Esophagus muscularis mucosa (tissue), 3 donors: ENCODE measurements at regions not wholly inside any gene's neighbourhood (a gene's known extent, or its start where the extent isn't known, plus 50 kb on each side); places are given as distances from the start of the nearest gene placed in this dataset.

ENCODE experiments used
- POLR2A ChIP-seq: fragments of 450-650 bp; IDR thresholded peaks from one replicate; pipeline ENCODE4 v1.6.1; 2017; ENCODE audit warnings: antibody characterized with exemption, moderate library complexity, mild to moderate bottlenecking, low read depth
- POLR2AphosphoS5 ChIP-seq, 2 donors: sonication (generic); formaldehyde crosslinking; IDR thresholded peaks; one replicate each; pipeline ENCODE4 v1.6.1; 2017; ENCODE audit warnings: antibody characterized with exemption in 2 of 2
- TF ChIP-seq, protein P1 (sequence below), 3 experiments: fragments of 200-600 bp in 2 of 3; fragments of 450-650 bp in 1 of 3; sonication (generic) in 2 of 3; IDR thresholded peaks; one replicate each; pipeline ENCODE4 v1.5.1; 2017 to 2019; ENCODE audit warnings: antibody characterized with exemption in 3 of 3, mild to moderate bottlenecking in 2 of 3, moderate library complexity in 1 of 3

DNA sequence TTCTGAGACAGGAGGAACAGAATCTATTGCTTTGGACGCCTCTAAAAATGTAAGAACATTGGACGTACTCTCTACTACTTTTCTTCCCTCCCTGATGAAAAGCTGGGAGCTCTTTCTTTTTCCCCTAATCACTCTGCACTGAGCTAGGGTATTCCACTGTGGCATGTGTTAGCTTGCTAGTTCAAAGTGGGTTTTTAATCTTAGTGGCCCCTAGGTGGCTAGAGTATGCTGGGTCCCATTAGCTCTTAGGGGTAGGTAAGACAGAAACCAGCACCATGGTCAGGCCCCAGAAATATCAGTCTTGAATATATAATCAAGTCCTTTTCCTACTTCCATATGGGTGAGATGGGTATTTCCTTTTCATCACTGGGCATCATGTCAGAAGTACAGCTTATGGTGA, 945.2 kb upstream of the PTPRD start:
- TF ChIP-seq, protein P1, sequence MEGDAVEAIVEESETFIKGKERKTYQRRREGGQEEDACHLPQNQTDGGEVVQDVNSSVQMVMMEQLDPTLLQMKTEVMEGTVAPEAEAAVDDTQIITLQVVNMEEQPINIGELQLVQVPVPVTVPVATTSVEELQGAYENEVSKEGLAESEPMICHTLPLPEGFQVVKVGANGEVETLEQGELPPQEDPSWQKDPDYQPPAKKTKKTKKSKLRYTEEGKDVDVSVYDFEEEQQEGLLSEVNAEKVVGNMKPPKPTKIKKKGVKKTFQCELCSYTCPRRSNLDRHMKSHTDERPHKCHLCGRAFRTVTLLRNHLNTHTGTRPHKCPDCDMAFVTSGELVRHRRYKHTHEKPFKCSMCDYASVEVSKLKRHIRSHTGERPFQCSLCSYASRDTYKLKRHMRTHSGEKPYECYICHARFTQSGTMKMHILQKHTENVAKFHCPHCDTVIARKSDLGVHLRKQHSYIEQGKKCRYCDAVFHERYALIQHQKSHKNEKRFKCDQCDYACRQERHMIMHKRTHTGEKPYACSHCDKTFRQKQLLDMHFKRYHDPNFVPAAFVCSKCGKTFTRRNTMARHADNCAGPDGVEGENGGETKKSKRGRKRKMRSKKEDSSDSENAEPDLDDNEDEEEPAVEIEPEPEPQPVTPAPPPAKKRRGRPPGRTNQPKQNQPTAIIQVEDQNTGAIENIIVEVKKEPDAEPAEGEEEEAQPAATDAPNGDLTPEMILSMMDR (IDR thresholded peaks at IDR 0.05), result no peak
- no peak for TF ChIP-seq POLR2A
- TF ChIP-seq POLR2AphosphoS5 (IDR thresholded peaks at IDR 0.05), result no peak
